ENCODE measurements at regions not wholly inside any gene's neighbourhood (a gene's known extent, or its start where the extent isn't known, plus 50 kb on each side); places are given as distances from the start of the nearest gene placed in this dataset.

DNA sequence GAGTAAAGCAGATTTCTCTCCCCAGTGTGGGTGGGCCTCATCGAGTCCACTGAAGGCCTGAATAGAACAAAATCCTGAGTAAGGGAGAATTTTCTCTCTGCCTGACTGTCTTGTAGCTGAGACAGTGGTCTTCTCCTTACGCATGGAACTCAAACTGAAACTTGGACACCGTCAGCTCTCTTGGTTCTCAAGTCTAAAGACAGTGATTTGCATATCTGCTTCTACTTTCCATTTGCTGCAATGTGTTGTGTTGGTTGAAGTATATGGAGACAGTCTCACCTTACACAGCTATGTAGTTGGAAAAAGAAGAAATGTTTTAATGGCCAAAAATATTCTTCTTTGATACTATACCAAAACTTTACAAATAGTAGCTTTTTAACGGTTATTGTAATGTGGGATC is 160.2 kb upstream of the LMNTD1 start:
- no peak for DNase-seq (ENCODE audit: low spot score)

GRCh38 chr12:25714198-25714984 is 161.3 kb upstream of the LMNTD1 start:
- no peak for DNase-seq (ENCODE audit: low spot score)

GRCh38 chr12:25715102-25715501 is 162.0 kb upstream of the LMNTD1 start:
- DNase-seq (ENCODE audit: low spot score): peak; percentile 55

DNA sequence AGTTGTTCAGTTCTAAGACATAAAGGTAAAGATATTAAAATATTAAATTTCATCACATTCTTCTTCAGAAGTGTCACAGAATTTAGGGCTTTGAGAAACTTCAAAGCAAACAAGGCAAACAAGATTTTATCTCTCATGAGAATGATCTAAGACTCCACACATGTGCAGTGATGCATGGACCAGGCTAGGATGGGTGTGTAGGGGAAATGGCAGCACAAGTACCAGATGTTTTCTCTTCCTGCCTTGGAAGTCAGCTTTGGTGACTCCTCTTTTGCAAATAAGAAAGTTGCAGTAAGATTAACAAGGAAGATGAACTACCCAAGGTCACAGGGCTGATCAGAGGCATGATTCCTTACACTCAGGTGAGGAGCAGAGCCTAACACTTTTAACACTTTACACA is 163.8 kb upstream of the LMNTD1 start:
- no peak for DNase-seq (ENCODE audit: low spot score)

DNA sequence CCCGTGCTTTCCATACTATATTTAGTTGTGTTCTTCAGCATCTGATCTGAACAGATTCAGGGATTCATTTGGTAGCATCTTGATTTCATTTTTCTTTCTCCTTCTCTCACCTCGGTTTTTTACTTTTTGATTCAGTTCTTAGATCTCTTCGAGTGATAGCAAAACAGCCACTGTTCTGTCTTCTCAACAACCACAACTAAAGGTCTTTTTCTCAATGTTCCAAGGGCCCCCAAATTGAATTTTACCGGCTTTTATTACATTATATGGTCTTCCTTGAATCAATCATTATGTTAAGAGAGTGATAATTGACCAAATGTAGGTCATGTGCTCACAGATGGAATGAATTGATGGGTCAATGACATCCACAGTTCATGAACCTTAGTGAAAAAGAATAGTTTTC is 164.5 kb upstream of the LMNTD1 start:
- DNase-seq (ENCODE audit: low spot score): no peak

DNA sequence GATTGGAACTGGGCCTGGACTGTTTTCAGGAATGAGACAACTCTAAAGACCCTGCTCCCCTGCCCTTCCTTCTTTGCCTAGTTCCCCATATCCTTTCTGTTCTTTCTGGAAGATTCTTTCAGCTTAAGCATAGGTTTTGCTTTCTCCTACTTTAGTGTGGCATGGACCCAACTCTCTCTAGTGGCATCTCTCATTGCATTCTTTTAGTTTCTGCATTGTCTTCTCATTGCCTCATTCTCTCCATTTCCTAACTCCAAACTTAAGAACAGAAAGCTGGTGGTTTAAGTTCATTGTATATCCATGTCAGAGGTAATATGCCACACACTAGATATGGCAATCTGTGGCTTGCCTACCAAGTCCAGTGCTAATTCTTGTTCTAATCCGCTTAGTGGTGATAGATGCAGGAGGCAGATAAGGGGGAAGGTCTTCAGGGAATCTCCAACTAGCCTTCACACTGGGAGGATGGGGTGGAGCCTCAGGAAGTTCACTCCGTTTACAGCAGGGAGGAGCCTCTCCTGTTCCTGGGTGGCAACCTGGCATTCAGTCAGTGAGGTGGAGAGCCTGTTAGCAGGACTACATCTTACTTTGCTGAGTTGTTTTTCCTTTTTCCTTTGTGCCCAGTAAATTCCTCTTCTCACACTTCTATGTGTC is 165.1 kb upstream of the LMNTD1 start:
- no peak for DNase-seq (ENCODE audit: low spot score)

GRCh38 chr12:25719505-25719904 is 166.4 kb upstream of the LMNTD1 start:
- DNase-seq (ENCODE audit: low spot score): no peak

DNA sequence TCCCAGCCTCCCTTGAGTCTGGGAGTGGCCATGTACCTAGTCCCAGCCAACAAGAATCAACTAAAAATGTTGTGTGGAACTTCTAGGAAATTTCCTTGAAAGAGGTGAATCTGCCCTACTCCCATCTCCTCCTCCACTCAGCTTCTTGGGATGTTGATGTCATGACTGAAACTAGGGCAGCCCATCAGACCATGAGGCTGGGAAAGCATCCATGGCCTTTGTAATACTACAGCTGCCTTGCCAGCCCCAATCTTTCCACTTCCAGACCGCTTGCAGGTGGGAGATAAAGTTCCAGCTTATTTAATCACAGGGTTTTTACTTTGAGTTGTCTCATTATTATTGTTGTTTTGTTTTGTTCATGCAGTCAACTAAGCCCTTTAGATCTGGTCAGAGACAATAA is 170.3 kb upstream of the LMNTD1 start:
- no peak for DNase-seq (ENCODE audit: low spot score)

- no peak for DNase-seq (ENCODE audit: low spot score)
These were observed 170.9 kb upstream of the LMNTD1 start for GRCh38 chr12:25723921-25724491.

DNA sequence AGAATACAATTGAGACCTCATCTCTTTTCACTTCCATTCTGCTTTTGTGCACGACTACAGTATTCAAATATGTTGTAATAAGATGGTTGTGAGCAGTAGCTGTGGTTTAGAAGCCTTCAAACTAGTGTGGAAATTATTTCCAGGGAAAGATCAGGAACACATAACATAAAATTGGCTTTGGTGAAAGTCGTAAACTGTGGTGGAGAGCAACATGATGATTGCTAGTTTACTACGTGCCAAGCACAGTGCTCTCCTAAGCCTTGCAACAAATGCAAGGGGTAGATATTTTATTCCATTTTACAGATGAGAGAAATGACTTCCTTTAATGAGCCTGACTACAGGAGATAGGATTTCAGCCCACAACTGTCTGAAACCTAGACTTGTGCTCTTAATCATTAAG is 172.4 kb upstream of the LMNTD1 start:
- DNase-seq (ENCODE audit: low spot score): no peak

- peak; percentile 65 for DNase-seq (ENCODE audit: low spot score)
These were observed 172.8 kb upstream of the LMNTD1 start for GRCh38 chr12:25725931-25726330.

DNA sequence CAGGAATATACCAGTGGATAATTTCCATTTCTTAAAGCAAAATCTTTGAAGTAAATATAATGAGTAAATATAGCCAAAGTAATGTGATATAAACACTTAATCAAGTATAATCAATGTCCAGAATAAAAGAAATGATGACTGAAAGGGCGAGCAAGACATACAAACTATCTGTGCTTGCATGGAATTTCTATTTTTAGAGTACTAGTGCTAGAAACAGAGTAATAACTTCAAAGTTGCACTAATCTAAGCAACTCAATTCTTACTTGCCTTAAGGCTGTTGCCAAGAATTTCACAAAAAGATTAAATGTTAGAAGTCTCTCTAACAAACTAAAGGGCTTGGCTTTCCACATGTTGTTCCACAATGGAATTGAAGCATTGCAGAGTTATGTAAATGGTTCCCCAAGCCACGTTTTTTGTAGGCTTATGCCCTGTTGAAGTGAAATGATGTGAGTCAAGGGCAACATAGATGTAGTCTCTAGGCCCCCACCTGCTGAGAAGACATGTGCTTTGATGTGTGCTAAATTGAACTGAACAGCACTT is 175.0 kb upstream of the LMNTD1 start:
- no peak for DNase-seq (ENCODE audit: low spot score)

DNA sequence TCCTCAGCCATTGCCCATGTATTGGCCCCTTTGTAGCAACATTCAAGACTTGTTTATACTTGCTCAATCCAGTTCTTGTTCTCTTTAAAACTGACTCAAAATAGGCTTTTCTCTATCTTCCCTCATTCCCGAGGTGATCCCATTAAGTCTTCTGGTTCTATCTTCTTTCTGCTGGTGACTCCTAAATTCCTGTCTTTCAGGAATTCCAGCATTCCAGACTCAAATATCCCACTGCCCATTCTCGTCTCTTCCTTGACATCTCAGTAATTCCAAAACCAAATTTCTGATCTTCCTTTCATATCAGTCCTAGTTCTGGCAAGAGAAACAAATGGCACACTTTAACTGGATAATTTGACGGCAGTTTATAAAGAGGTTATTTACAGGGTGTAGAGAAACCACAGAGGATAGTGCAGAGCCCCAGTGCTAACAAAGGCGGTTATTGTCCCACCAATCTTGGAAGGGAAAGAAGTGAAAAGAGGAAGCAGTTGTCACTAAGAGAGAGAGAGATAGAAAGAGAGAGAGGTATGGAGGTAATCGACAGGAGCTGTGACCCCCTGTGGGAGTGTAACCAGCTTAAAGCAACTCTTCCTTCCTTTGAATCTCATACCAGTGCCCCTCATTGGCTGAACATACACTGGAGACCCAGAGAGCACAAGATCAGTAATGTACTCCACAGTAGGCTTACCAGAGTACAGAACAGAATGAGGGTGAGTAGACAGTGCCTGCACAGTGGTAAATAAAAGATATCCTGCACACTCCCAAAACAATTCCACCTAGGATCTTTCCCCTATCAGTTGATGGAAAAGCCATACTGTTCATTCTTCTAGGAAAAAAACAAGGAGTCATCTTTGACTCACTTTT is 177.6 kb upstream of the LMNTD1 start:
- DNase-seq (ENCODE audit: low spot score): no peak

DNA sequence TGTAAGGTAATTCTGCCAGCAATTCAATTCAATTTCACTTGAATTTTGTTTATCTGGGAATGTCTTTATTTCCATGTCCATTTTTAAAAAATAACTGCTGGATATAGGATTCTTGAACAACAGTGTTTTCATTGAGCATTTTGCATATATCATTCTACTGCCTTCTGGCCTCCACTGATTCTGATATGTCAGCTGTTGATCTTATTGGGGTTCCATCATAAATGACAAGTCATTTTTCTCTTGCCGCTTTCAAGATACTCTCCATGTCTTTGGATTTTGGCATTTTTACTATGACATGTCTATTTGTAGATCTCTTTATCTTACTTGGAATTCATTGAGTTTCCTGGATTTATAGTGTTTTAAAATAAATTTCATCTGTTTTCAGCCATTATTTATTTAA is 180.5 kb upstream of the LMNTD1 start:
- no peak for DNase-seq (ENCODE audit: low spot score)

GRCh38 chr12:25734529-25735180 is 181.6 kb upstream of the LMNTD1 start:
- DNase-seq (ENCODE audit: low spot score): no peak

DNA sequence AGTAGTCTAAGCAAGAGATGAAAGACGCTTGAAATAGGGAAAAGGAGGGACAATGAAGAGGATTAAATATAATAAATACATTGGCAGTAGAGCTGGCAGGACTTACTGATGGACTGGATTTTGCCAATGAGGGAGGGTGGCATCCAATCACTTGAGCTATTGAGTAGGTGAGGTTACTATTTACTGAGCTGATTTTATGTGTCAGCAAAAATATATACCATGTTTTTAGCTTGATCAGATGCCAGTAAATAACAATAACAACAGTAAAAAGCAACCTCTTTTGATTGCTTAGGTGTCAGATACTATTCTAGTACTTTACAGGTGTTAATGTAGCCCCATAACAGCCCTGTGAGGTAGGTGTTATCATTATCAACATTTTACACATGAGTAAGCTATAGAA is 187.5 kb upstream of the LMNTD1 start:
- DNase-seq (ENCODE audit: low spot score): no peak

GRCh38 chr12:25741917-25742316 is 188.8 kb upstream of the LMNTD1 start:
- DNase-seq (ENCODE audit: low spot score): no peak

GRCh38 chr12:25743679-25744215 is 190.7 kb upstream of the LMNTD1 start:
- DNase-seq (ENCODE audit: low spot score): no peak

- DNase-seq (ENCODE audit: low spot score): no peak
These were observed 191.2 kb upstream of the LMNTD1 start for GRCh38 chr12:25744313-25744712.

- no peak for DNase-seq (ENCODE audit: low spot score)
These were observed 192.2 kb upstream of the LMNTD1 start for GRCh38 chr12:25745281-25745680.

DNA sequence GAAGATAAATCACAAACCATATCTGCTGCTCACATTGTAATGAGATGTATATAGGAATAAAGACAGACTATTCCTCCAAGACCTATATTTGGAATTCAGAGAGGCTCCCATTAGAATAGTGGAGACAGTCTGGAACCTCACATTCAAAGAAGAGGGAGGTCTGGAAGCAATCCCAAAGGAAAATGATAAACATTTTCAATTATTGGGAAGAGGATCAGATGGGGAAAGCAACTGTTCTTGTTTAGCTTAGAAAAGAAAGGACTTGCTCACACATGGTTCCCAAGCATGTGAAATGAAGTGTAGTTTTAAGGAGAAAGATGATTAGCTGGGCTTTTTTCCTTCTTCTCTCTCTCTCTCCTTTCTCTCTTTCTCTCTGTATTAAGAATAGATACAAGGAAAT is 193.0 kb upstream of the LMNTD1 start:
- no peak for DNase-seq (ENCODE audit: low spot score)
